HepG2 (cell line): ENCODE measurements at regions not wholly inside any gene's neighbourhood (a gene's known extent, or its start where the extent isn't known, plus 50 kb on each side); places are given as distances from the start of the nearest gene placed in this dataset.
A peak's percentile ranks its signal among the peaks of the same experiment; 100 is the strongest.

Experiments
- ATAC-seq: fragments of 200-7000 bp; cut with Tn5 transposase; 3 replicates; pipeline ENCODE4 v1.9.1; 2020; ENCODE audit warnings: mild to moderate bottlenecking, moderate library complexity
- BruUV-seq: library from RNA; stranded (reverse); fragments of 400-500 nt; replicated peaks from 2 replicates; lab custom pipeline; 2021; lab: Mats Ljungman, UMichigan
- CTCF ChIA-PET: fragments of 300-600 bp; formaldehyde crosslinking; extraction: SDS; loops from one replicate; lab custom pipeline; 2021; ENCODE audit warnings: low total read pairs, inconsistent platforms, low intra/inter-chr PET ratio; lab: Yijun Ruan, JAX
- POLR2A ChIA-PET: fragments of 350-600 bp; sonication (Branson Sonifier 250); formaldehyde crosslinking; loops from one replicate; lab custom pipeline; 2020; ENCODE audit warnings: antibody characterized with exemption, inconsistent platforms; lab: Yijun Ruan, JAX
- DNase-seq: peaks from one replicate; pipeline ENCODE4 v3.0.0-alpha.2; 2015; ENCODE audit warnings: low spot score
- FAIRE-seq: peaks from 3 replicates; lab custom pipeline; 2011; peaks lifted over from hg19 to GRCh38; lab: Jason Lieb, UNC
- H2AFZ ChIP-seq: one replicate; pipeline ENCODE4 v1.6.1; 2011; ENCODE audit warnings: low read length, inconsistent platforms
- H3K27ac ChIP-seq: fragments of 300-600 bp; 3 replicates; pipeline ENCODE4 v1.8.0; 2011; ENCODE audit warnings: mixed run types, mild to moderate bottlenecking, mixed read lengths, low read length, inconsistent platforms; ENCODE audit not compliant: insufficient read depth; ENCODE audit errors: extremely low read length
- H3K27me3 ChIP-seq, 2 experiments: fragments of 200-600 bp in 1 of 2; 2 replicates in 1 of 2; 3 replicates in 1 of 2; pipeline versions ENCODE4 v1.6.0 to v1.8.0; 2011; ENCODE audit warnings: low read length in 2 of 2, mild to moderate bottlenecking in 2 of 2, moderate library complexity in 2 of 2, inconsistent platforms in 1 of 2; ENCODE audit not compliant: insufficient read depth in 2 of 2, control insufficient read depth in 1 of 2
- H3K36me3 ChIP-seq, 2 experiments: fragments of 200-600 bp in 1 of 2; replicated peaks in 1 of 2; 2 replicates in 1 of 2; 3 replicates in 1 of 2; pipeline versions ENCODE4 v1.5.1 to v1.8.0; 2011; ENCODE audit warnings: low read length in 2 of 2, inconsistent platforms in 1 of 2; ENCODE audit not compliant: insufficient read depth in 2 of 2, control insufficient read depth in 1 of 2
- H3K4me1 ChIP-seq: 2 replicates; pipeline ENCODE4 v1.5.1; 2012; ENCODE audit warnings: low read length, inconsistent platforms; ENCODE audit not compliant: insufficient read depth
- H3K4me2 ChIP-seq: 2 replicates; pipeline ENCODE4 v1.6.0; 2011; ENCODE audit warnings: low read depth, low read length, inconsistent platforms
- H3K4me3 ChIP-seq, 3 experiments: fragments of 200-600 bp in 1 of 3; sonication (generic), shearing (Covaris generic) in 1 of 3; replicated peaks in 1 of 3; 2 replicates each; pipeline ENCODE4 v1.5.1; 2011 to 2016; ENCODE audit warnings: low read length in 3 of 3, inconsistent platforms in 2 of 3, low read depth in 2 of 3, mild to moderate bottlenecking in 2 of 3, control low read depth in 1 of 3, mixed read lengths in 1 of 3; ENCODE audit not compliant: insufficient read depth in 1 of 3
- H3K79me2 ChIP-seq: one replicate; pipeline ENCODE4 v1.6.1; 2011; ENCODE audit warnings: low read length, inconsistent platforms; ENCODE audit not compliant: insufficient read depth
- H3K9ac ChIP-seq: 2 replicates; pipeline ENCODE4 v1.6.0; 2011; ENCODE audit warnings: mild to moderate bottlenecking, low read depth, low read length, inconsistent platforms; ENCODE audit not compliant: insufficient read depth
- H3K9me3 ChIP-seq: 2 replicates; pipeline ENCODE4 v1.5.1; 2012; ENCODE audit warnings: mild to moderate bottlenecking, low read length
- H4K20me1 ChIP-seq: 2 replicates; pipeline ENCODE4 v1.6.0; 2011; ENCODE audit warnings: inconsistent platforms, mild to moderate bottlenecking, low read length, moderate library complexity; ENCODE audit not compliant: insufficient read depth
- ARHGAP35 ChIP-seq: sonication (generic); formaldehyde crosslinking; IDR thresholded peaks from 2 replicates; pipeline ENCODE4 v1.9.0; 2022; ENCODE audit warnings: mild to moderate bottlenecking, inconsistent platforms, moderate library complexity, missing genetic modification reagents, borderline replicate concordance
- BHLHE40 ChIP-seq: IDR thresholded peaks from 2 replicates; pipeline ENCODE4 v1.6.1; 2011; ENCODE audit warnings: low read length, improper control_type of control experiment
- FOXA1 ChIP-seq, 2 experiments: fragments of 450-650 bp in 1 of 2; sonication (generic) in 1 of 2; formaldehyde crosslinking in 1 of 2; IDR thresholded peaks; 2 replicates each; pipeline versions ENCODE4 v1.4.0 to v1.6.1; 2016 to 2020; ENCODE audit warnings: missing genetic modification reagents in 1 of 2
- HHEX ChIP-seq: IDR thresholded peaks from 2 replicates; pipeline ENCODE4 v1.6.1; 2016; ENCODE audit warnings: control low read depth
- HNF4G ChIP-seq, 2 experiments: sonication (generic) in 1 of 2; formaldehyde crosslinking in 1 of 2; IDR thresholded peaks; 2 replicates each; pipeline versions ENCODE4 v1.4.0 to v1.6.1; 2011 to 2020; ENCODE audit warnings: borderline replicate concordance in 2 of 2, low read depth in 2 of 2, mild to moderate bottlenecking in 2 of 2, low read length in 1 of 2, missing genetic modification reagents in 1 of 2, moderate library complexity in 1 of 2
- HOXA5 ChIP-seq: sonication (generic); formaldehyde crosslinking; IDR thresholded peaks from 2 replicates; pipeline ENCODE4 v1.4.0; 2020; ENCODE audit warnings: missing genetic modification reagents
- NR2F6 ChIP-seq, 2 experiments: IDR thresholded peaks; 2 replicates each; pipeline ENCODE4 v1.6.1; 2016; ENCODE audit warnings: antibody characterized with exemption in 1 of 2, mild to moderate bottlenecking in 1 of 2
- SALL1 ChIP-seq: sonication (generic); formaldehyde crosslinking; IDR thresholded peaks from 2 replicates; pipeline ENCODE4 v1.8.0; 2022; ENCODE audit warnings: mild to moderate bottlenecking, missing genetic modification reagents
- STAG1 ChIP-seq: sonication (generic); formaldehyde crosslinking; IDR thresholded peaks from 2 replicates; pipeline ENCODE4 v1.4.0; 2020; ENCODE audit warnings: missing genetic modification reagents
- TBX2 ChIP-seq: sonication (generic); formaldehyde crosslinking; IDR thresholded peaks from 2 replicates; pipeline ENCODE4 v1.5.0; 2020; ENCODE audit warnings: missing genetic modification reagents, mild to moderate bottlenecking, borderline replicate concordance
- TEAD3 ChIP-seq: optimal IDR thresholded peaks from 2 replicates; pipeline ENCODE3; 2016; ENCODE audit warnings: borderline replicate concordance
- ZBTB20 ChIP-seq: sonication (generic); formaldehyde crosslinking; IDR thresholded peaks from 2 replicates; pipeline ENCODE4 v1.8.1; 2023; ENCODE audit warnings: missing genetic modification reagents, low read depth, mild to moderate bottlenecking, borderline replicate concordance
- ZC3H4 ChIP-seq: sonication (generic); formaldehyde crosslinking; IDR thresholded peaks from 2 replicates; pipeline ENCODE4 v1.4.0; 2020; ENCODE audit warnings: missing genetic modification reagents, borderline replicate concordance
- ZMYM4 ChIP-seq: sonication (generic); formaldehyde crosslinking; IDR thresholded peaks from 2 replicates; pipeline ENCODE4 v1.8.1; 2023; ENCODE audit warnings: mild to moderate bottlenecking, missing genetic modification reagents
- ZNF441 ChIP-seq: sonication (generic); formaldehyde crosslinking; IDR thresholded peaks from 2 replicates; pipeline ENCODE4 v1.7.0; 2021; ENCODE audit warnings: missing genetic modification reagents, borderline replicate concordance
- ZNF644 ChIP-seq: IDR thresholded peaks from 2 replicates; pipeline ENCODE4 v1.6.1; 2016; ENCODE audit warnings: low read depth
- ZSCAN21 ChIP-seq: sonication (generic); formaldehyde crosslinking; IDR thresholded peaks from 2 replicates; pipeline ENCODE4 v1.8.0; 2022; ENCODE audit warnings: mild to moderate bottlenecking, missing genetic modification reagents, moderate library complexity, borderline replicate concordance
- WGBS: methylation state at CpG from one replicate; pipeline ENCODE4 v1.1.6; 2017; ENCODE audit warnings: low lambda C conversion rate; 5-methylcytosine and 5-hydroxymethylcytosine counted together
- in situ Hi-C: cut with HindIII; loops from 2 replicates; pipeline ENCODE4 v1.10.0; 2017; ENCODE audit warnings: low pct_unique_long_range_greater_than_20kb; ENCODE audit not compliant: extremely low pct_ligation_motif_present
- intact Hi-C: fragments of 100-400 bp; cut with micrococcal nuclease; formaldehyde crosslinking; loops from one replicate; pipeline ENCODE4 v1.10.0; 2022; ENCODE audit not compliant: unreplicated experiment
- TF ChIP-seq, protein P1 (sequence below): IDR thresholded peaks from 2 replicates; pipeline ENCODE4 v1.4.0; 2020; ENCODE audit warnings: mild to moderate bottlenecking, missing genetic modification reagents
- TF ChIP-seq, protein P2 (sequence below): IDR thresholded peaks from 2 replicates; pipeline ENCODE4 v1.6.1; 2012; ENCODE audit warnings: low read length, improper control_type of control experiment

DNA sequence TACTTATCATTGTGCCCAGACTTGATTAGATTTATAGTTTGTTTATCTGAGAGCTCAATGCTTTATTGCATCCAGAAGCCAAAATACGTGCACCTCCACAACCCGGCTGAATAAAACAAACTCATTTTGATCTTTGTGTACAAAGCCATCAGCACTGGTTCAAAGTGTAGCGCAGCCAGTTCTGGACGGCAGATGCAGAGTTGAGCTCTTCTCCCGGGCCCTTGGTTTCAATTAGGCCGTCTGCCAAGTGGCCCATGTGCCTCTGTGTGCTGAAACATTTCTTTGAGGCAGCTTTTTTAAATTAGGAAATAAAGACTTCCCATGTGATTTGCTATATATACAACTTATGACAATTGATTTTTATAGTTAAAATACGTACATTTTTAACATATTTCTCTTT lies 96.2 kb upstream of the RSPO3 start:
- ATAC-seq (peak; percentile 90), FAIRE-seq (no peak), DNase-seq (peak; percentile 76)
- Histone ChIP-seq H3K4me3 (no peak overlapping the region), H2AFZ (no peak overlapping the region), H3K36me3 (no peaks in the 10 kb centered on the region), H3K27me3 (peaks cover 0 to 48% of the 10 kb centered on the region in 2 experiments; a peak in 3 of 5 replicates), H4K20me1 (peaks cover 8% of the 10 kb centered on the region), H3K27ac (no peak overlapping the region), H3K9me3 (no peaks in the 10 kb centered on the region), H3K4me1 (peaks cover 25% of the 10 kb centered on the region), H3K9ac (no peak overlapping the region), H3K79me2 (no peaks in the 10 kb centered on the region), H3K4me2 (no peak overlapping the region)
- no TSS peak for BruUV-seq
- in situ Hi-C loops, result no loop called here
- ChIA-PET CTCF (no interaction called here), POLR2A (no interaction called here)
- intact Hi-C loops, result no loop called here
- WGBS, result under 1% methylated on average over 7 of the region's 7 CpGs
- TF ChIP-seq ZMYM4 (CRISPR knock-in tag), result 0 out of 2 replicates have a peak, but pooled peaks have one; percentile 31
- peak; percentile 34; the same call in 1 of the 2 replicates for TF ChIP-seq SALL1
- TF ChIP-seq BHLHE40, result 0 out of 2 replicates have a peak, but pooled peaks have one; percentile 18
- peak; percentile 55; the same call in 1 of the 2 replicates for TF ChIP-seq ZNF441 (CRISPR knock-in tag)
- no peak for TF ChIP-seq STAG1
- peak; percentile 24 for TF ChIP-seq TEAD3 (CRISPR knock-in tag)
- no peak for TF ChIP-seq TBX2 (CRISPR knock-in tag)
- no peak for TF ChIP-seq ZBTB20
- peak; percentile 81; the same call in 1 of the 2 replicates for TF ChIP-seq HHEX
- no peak for TF ChIP-seq HOXA5 (CRISPR knock-in tag)
- TF ChIP-seq HNF4G (IDR thresholded peaks at IDR 0.05; ENCODE audit: borderline replicate concordance, low read depth, low read length), result 0 out of 2 replicates have a peak, but pooled peaks have one; percentile 16
- TF ChIP-seq HNF4G (CRISPR knock-in tag; IDR thresholded peaks at IDR 0.05; ENCODE audit: borderline replicate concordance, low read depth), result no peak
- no peak for TF ChIP-seq ZSCAN21
- TF ChIP-seq FOXA1 (IDR thresholded peaks at IDR 0.05), result no peak
- peak; percentile 80 for TF ChIP-seq FOXA1 (CRISPR knock-in tag; IDR thresholded peaks at IDR 0.05)
- no peak for TF ChIP-seq NR2F6 (IDR thresholded peaks at IDR 0.05)
- TF ChIP-seq NR2F6 (CRISPR knock-in tag; IDR thresholded peaks at IDR 0.05), result 0 out of 2 replicates have a peak, but pooled peaks have one; percentile 35
- TF ChIP-seq, protein P1, sequence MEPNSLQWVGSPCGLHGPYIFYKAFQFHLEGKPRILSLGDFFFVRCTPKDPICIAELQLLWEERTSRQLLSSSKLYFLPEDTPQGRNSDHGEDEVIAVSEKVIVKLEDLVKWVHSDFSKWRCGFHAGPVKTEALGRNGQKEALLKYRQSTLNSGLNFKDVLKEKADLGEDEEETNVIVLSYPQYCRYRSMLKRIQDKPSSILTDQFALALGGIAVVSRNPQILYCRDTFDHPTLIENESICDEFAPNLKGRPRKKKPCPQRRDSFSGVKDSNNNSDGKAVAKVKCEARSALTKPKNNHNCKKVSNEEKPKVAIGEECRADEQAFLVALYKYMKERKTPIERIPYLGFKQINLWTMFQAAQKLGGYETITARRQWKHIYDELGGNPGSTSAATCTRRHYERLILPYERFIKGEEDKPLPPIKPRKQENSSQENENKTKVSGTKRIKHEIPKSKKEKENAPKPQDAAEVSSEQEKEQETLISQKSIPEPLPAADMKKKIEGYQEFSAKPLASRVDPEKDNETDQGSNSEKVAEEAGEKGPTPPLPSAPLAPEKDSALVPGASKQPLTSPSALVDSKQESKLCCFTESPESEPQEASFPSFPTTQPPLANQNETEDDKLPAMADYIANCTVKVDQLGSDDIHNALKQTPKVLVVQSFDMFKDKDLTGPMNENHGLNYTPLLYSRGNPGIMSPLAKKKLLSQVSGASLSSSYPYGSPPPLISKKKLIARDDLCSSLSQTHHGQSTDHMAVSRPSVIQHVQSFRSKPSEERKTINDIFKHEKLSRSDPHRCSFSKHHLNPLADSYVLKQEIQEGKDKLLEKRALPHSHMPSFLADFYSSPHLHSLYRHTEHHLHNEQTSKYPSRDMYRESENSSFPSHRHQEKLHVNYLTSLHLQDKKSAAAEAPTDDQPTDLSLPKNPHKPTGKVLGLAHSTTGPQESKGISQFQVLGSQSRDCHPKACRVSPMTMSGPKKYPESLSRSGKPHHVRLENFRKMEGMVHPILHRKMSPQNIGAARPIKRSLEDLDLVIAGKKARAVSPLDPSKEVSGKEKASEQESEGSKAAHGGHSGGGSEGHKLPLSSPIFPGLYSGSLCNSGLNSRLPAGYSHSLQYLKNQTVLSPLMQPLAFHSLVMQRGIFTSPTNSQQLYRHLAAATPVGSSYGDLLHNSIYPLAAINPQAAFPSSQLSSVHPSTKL (CRISPR knock-in tag), result peak; percentile 56
- TF ChIP-seq ARHGAP35 (CRISPR knock-in tag), result no peak
- TF ChIP-seq ZC3H4 (CRISPR knock-in tag), result no peak
- peak; percentile 30; the same call in 1 of the 2 replicates for TF ChIP-seq ZNF644 (CRISPR knock-in tag)
- TF ChIP-seq, protein P2, sequence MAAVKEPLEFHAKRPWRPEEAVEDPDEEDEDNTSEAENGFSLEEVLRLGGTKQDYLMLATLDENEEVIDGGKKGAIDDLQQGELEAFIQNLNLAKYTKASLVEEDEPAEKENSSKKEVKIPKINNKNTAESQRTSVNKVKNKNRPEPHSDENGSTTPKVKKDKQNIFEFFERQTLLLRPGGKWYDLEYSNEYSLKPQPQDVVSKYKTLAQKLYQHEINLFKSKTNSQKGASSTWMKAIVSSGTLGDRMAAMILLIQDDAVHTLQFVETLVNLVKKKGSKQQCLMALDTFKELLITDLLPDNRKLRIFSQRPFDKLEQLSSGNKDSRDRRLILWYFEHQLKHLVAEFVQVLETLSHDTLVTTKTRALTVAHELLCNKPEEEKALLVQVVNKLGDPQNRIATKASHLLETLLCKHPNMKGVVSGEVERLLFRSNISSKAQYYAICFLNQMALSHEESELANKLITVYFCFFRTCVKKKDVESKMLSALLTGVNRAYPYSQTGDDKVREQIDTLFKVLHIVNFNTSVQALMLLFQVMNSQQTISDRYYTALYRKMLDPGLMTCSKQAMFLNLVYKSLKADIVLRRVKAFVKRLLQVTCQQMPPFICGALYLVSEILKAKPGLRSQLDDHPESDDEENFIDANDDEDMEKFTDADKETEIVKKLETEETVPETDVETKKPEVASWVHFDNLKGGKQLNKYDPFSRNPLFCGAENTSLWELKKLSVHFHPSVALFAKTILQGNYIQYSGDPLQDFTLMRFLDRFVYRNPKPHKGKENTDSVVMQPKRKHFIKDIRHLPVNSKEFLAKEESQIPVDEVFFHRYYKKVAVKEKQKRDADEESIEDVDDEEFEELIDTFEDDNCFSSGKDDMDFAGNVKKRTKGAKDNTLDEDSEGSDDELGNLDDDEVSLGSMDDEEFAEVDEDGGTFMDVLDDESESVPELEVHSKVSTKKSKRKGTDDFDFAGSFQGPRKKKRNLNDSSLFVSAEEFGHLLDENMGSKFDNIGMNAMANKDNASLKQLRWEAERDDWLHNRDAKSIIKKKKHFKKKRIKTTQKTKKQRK, result no peak
